CD4-positive, alpha-beta T cell (primary cell): ENCODE measurements at regions not wholly inside any gene's neighbourhood (a gene's known extent, or its start where the extent isn't known, plus 50 kb on each side); places are given as distances from the start of the nearest gene placed in this dataset.

Source experiments
- ATAC-seq: fragments of 200-7000 bp; cut with Tn5 transposase; one replicate; pipeline ENCODE4 v1.10.0; 2022; ENCODE audit warnings: mild to moderate bottlenecking; ENCODE audit not compliant: poor library complexity
- CTCF ChIA-PET: fragments of 350-600 bp; sonication (Branson Sonifier 250); formaldehyde crosslinking; loops from one replicate; lab custom pipeline; 2021; ENCODE audit warnings: antibody characterized with exemption, inconsistent platforms; lab: Charles Lee
- POLR2A ChIA-PET: fragments of 350-600 bp; sonication (Branson Sonifier 250); formaldehyde crosslinking; loops from one replicate; lab custom pipeline; 2021; ENCODE audit warnings: antibody characterized with exemption, inconsistent platforms; lab: Charles Lee
- DNase-seq, 14 experiments: peaks; one replicate each; pipeline ENCODE4 v3.0.0-alpha.2; 2013 to 2020; ENCODE audit warnings: mixed read lengths in 2 of 14
- H3K27ac ChIP-seq, 2 donors: one replicate each; pipeline versions ENCODE4 v1.5.1 to v1.7.0; 2013; ENCODE audit warnings: low read length in 2 of 2, low read depth in 1 of 2, mild to moderate bottlenecking in 1 of 2
- H3K27me3 ChIP-seq, 2 experiments: 1 replicate in 1 of 2; 2 replicates in 1 of 2; pipeline versions ENCODE4 v1.6.1 to v1.7.0; 2013; ENCODE audit warnings: low read length in 2 of 2, control low read depth in 1 of 2, mild to moderate bottlenecking in 1 of 2, moderate library complexity in 1 of 2; ENCODE audit not compliant: insufficient read depth in 2 of 2, control insufficient read depth in 1 of 2
- H3K36me3 ChIP-seq: one replicate; pipeline ENCODE4 v1.6.1; 2013; ENCODE audit warnings: low read length, control low read depth; ENCODE audit not compliant: insufficient read depth
- H3K4me1 ChIP-seq: one replicate; pipeline ENCODE4 v1.6.1; 2013; ENCODE audit warnings: low read length, control low read depth; ENCODE audit not compliant: insufficient read depth
- H3K4me3 ChIP-seq: one replicate; pipeline ENCODE4 v1.5.1; 2013; ENCODE audit warnings: mild to moderate bottlenecking, low read length, moderate library complexity
- H3K9me3 ChIP-seq, 2 experiments: 1 replicate in 1 of 2; 2 replicates in 1 of 2; pipeline versions ENCODE4 v1.6.1 to v1.7.0; 2013; ENCODE audit warnings: low read length in 2 of 2, mild to moderate bottlenecking in 2 of 2, control low read depth in 1 of 2, moderate library complexity in 1 of 2; ENCODE audit not compliant: control insufficient read depth in 1 of 2, insufficient read depth in 1 of 2
- H3K27ac Mint-ChIP-seq: one replicate; pipeline ENCODE4 v1.8.0; 2020; ENCODE audit warnings: mixed read lengths
- H3K27me3 Mint-ChIP-seq: one replicate; pipeline ENCODE4 v1.8.0; 2021; ENCODE audit warnings: mixed read lengths
- H3K36me3 Mint-ChIP-seq: one replicate; pipeline ENCODE4 v1.8.0; 2021; ENCODE audit warnings: low read depth, mixed read lengths
- H3K4me1 Mint-ChIP-seq: one replicate; pipeline ENCODE4 v1.8.0; 2021; ENCODE audit warnings: low read depth, mixed read lengths
- H3K4me3 Mint-ChIP-seq: one replicate; pipeline ENCODE4 v1.8.0; 2020; ENCODE audit warnings: mild to moderate bottlenecking, mixed read lengths
- H3K9me3 Mint-ChIP-seq: one replicate; pipeline ENCODE4 v1.8.0; 2020; ENCODE audit warnings: mixed read lengths
- intact Hi-C, 2 experiments: fragments of 100-400 bp; cut with DNase I in 1 of 2; cut with micrococcal nuclease in 1 of 2; formaldehyde crosslinking; loops; one replicate each; pipeline versions ENCODE4 v1.15.1 to v1.9.0; 2023 to 2025; cut with DNase I, micrococcal nuclease
- TF ChIP-seq, protein P1 (sequence below): fragments of 200-600 bp; IDR thresholded peaks from one replicate; pipeline ENCODE4 v1.8.0; 2022; ENCODE audit warnings: antibody characterized with exemption, mild to moderate bottlenecking

DNA sequence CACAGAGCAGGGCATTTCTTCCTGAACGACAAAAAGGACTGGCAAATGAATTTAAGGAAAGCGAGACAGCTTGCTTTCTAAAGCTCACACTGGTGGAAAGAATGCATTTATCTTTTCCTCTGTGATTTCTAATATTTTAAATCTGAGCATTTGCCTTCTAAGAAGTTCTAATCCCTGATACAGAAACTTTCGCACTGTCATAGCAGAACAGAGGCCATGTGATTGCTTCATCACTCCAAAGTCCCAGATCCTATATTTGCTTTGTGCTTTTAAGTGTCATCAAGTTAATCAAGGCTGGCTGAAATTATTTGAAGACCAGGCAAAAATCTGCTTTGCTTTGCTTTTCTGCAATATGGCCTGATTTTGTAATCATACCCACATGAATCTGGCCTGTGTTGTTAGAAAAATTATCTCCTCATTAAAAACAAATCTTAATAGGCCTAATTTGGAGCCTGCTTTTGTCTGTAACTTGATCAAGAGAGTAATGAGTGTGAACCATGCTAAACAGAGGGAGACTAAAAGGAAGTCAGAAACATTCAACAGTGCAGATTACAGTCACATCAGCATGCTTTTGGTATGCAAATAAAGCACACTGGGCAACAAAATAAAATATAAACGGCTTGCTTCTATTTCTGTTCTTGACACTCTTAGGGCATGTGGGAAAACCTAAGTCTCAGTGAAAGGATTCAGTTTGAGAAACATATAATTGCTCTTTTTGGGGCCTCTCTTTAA, 178.2 kb upstream of the ADAMTS9 start:
- Histone ChIP-seq H3K4me3 (no peak overlapping the region), H3K36me3 (no peaks in the 10 kb centered on the region), H3K27ac (no peak overlapping the region), H3K27me3 (no peaks in the 10 kb centered on the region), H3K9me3 (no peaks in the 10 kb centered on the region), H3K4me1 (no peaks in the 10 kb centered on the region)
- Mint-ChIP-seq H3K36me3 (no peaks in the 10 kb centered on the region), H3K4me3 (no peak overlapping the region), H3K27ac (no peak overlapping the region), H3K4me1 (no peaks in the 10 kb centered on the region), H3K9me3 (peaks cover 3% of the 10 kb centered on the region), H3K27me3 (no peaks in the 10 kb centered on the region)
- intact Hi-C loops, result no loop called here
- ChIA-PET CTCF (no interaction called here), POLR2A (no interaction called here)
- no peak for ATAC-seq
- DNase-seq, result no peak
- TF ChIP-seq, protein P1, sequence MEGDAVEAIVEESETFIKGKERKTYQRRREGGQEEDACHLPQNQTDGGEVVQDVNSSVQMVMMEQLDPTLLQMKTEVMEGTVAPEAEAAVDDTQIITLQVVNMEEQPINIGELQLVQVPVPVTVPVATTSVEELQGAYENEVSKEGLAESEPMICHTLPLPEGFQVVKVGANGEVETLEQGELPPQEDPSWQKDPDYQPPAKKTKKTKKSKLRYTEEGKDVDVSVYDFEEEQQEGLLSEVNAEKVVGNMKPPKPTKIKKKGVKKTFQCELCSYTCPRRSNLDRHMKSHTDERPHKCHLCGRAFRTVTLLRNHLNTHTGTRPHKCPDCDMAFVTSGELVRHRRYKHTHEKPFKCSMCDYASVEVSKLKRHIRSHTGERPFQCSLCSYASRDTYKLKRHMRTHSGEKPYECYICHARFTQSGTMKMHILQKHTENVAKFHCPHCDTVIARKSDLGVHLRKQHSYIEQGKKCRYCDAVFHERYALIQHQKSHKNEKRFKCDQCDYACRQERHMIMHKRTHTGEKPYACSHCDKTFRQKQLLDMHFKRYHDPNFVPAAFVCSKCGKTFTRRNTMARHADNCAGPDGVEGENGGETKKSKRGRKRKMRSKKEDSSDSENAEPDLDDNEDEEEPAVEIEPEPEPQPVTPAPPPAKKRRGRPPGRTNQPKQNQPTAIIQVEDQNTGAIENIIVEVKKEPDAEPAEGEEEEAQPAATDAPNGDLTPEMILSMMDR, result no peak

DNA sequence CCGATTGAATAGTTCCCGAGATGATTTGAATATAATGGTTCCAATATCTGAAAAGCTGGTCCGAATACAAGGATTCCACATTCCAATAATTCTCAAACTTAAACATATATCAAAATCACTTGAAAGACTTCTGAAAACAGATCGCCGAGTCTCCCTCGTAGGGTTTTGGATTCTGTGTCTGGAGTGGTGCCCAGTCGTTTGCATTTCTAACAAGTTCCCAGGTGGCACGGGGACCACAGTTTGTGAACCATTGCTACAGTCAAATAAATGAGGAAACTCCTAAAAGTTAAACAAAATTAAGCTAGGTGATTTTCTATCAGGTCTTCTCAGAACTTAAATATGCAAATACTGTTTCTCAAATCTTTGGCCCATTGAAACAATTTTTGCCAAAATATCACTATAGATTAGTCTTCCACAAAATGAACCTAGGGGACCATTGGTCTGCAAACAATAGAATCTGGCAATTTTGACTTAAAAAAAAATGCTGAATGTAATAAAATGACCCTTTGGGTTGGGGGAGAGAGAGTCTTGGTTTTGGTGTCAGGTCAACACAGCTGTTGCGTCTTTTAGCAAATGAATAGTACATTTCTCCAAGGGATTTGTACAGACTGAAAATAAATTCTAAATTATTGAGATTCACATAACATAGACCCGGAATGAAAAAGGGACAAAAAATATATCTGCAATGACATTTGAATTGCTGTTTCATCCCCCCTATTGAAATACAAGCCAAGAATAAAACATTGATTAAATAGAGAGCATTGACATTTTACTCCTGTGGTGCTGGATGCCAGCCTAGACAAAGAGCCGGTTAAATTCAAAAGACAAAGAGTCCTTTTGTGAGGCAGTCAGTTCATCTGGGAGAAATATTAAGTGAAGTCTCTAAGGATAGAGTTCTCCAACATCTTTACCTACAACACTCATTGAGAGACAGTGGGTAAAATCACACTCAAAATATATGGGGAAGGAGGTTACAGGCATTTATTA, 175.7 kb upstream of the ADAMTS9 start:
- Mint-ChIP-seq H3K4me3 (no peak overlapping the region), H3K27ac (no peak overlapping the region), H3K4me1 (no peaks in the 10 kb centered on the region), H3K27me3 (no peaks in the 10 kb centered on the region), H3K36me3 (no peaks in the 10 kb centered on the region), H3K9me3 (no peaks in the 10 kb centered on the region)
- Histone ChIP-seq H3K4me1 (no peaks in the 10 kb centered on the region), H3K4me3 (no peak overlapping the region), H3K36me3 (no peaks in the 10 kb centered on the region), H3K27me3 (no peaks in the 10 kb centered on the region), H3K27ac (no peak overlapping the region), H3K9me3 (no peaks in the 10 kb centered on the region)
- ChIA-PET CTCF (no interaction called here), POLR2A (no interaction called here)
- DNase-seq, result no peak
- TF ChIP-seq, protein P1, result no peak
- no peak for ATAC-seq
- intact Hi-C loops, result no loop called here

DNA sequence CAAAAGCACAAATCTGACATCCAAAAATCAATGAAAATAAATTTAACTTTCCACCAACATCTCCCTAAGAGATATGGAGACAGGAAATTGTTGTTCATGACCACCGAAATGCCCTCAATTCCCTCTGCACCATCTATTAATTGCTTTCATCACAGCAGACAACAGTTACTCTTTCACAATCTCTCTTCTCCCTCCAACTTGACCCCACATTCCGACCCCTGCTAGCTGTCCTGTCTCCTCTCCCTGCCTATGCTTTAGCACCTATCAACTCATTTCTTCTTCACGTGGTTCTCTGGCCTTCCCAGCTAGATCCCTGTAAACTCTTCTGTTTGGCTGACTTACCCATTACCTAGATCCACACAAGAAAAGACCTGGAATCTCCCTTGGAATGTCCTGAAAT, 173.9 kb upstream of the ADAMTS9 start:
- no peak overlapping the region for H3K27ac Mint-ChIP-seq
- DNase-seq, result no peak
- Histone ChIP-seq H3K27ac (no peak overlapping the region), H3K4me1 (no peaks in the 10 kb centered on the region), H3K27me3 (no peaks in the 10 kb centered on the region), H3K9me3 (no peaks in the 10 kb centered on the region), H3K4me3 (no peak overlapping the region), H3K36me3 (no peaks in the 10 kb centered on the region)
- no peaks in the 10 kb centered on the region for H3K9me3 Mint-ChIP-seq
- no peaks in the 10 kb centered on the region for H3K36me3 Mint-ChIP-seq
- TF ChIP-seq, protein P1, result no peak
- POLR2A ChIA-PET, result interaction anchor here (0.6 kb wide), 1 partner anchor 10 kb away, joined by 3 read pairs; no protein-coding TSS in a partner anchor
- no peak overlapping the region for H3K4me3 Mint-ChIP-seq
- ATAC-seq, result no peak
- intact Hi-C loops, result no loop called here
- CTCF ChIA-PET, result no interaction called here
- H3K4me1 Mint-ChIP-seq, result no peaks in the 10 kb centered on the region
- H3K27me3 Mint-ChIP-seq, result no peaks in the 10 kb centered on the region
